K562 (cell line): ENCODE measurements at regions not wholly inside any gene's neighbourhood (a gene's known extent, or its start where the extent isn't known, plus 50 kb on each side); places are given as distances from the start of the nearest gene placed in this dataset.

Experiments used
- ATAC-seq: fragments of 200-7000 bp; cut with Tn5 transposase; 3 replicates; pipeline ENCODE4 v1.9.1; 2020; ENCODE audit warnings: moderate library complexity
- BruUV-seq: library from RNA; stranded (reverse); fragments of 400-500 nt; replicated peaks from 2 replicates; lab custom pipeline; 2021; lab: Mats Ljungman, UMichigan
- CTCF ChIA-PET: fragments of 300-600 bp; formaldehyde crosslinking; extraction: SDS; loops from one replicate; lab custom pipeline; 2021; ENCODE audit warnings: low intra/inter-chr PET ratio; lab: Yijun Ruan, JAX
- POLR2A ChIA-PET: fragments of 300-600, 350-650 bp; sonication (Branson Sonifier 250); formaldehyde crosslinking; extraction: SDS; loops from one replicate; lab custom pipeline; 2021; ENCODE audit warnings: antibody characterized with exemption, inconsistent platforms; lab: Yijun Ruan, JAX
- DNase-seq, 4 experiments: peaks; one replicate each; pipeline versions ENCODE4 v3.0.0 to v3.0.0-alpha.2; 2011 to 2018; ENCODE audit warnings: low spot score in 3 of 4, mixed read lengths in 3 of 4; ENCODE audit errors: extremely low read depth in 1 of 4
- FAIRE-seq: peaks from 2 replicates; lab custom pipeline; 2011; peaks lifted over from hg19 to GRCh38; lab: Jason Lieb, UNC
- H2AFZ ChIP-seq: 2 replicates; pipeline ENCODE4 v1.6.0; 2011; ENCODE audit warnings: low read depth, low read length, control low read depth, inconsistent platforms
- H3K27ac ChIP-seq: fragments of 200-600 bp; 3 replicates; pipeline ENCODE4 v1.8.0; 2011; ENCODE audit warnings: low read depth, mild to moderate bottlenecking, control low read depth, inconsistent platforms, low read length, moderate library complexity, mixed read lengths; ENCODE audit errors: extremely low read depth
- H3K27me3 ChIP-seq, 2 experiments: fragments of 300-600 bp in 1 of 2; 2 replicates in 1 of 2; 3 replicates in 1 of 2; pipeline versions ENCODE4 v1.6.0 to v1.8.0; 2011; ENCODE audit warnings: inconsistent platforms in 2 of 2, low read length in 2 of 2, mild to moderate bottlenecking in 1 of 2, mixed read lengths in 1 of 2, moderate library complexity in 1 of 2; ENCODE audit not compliant: control insufficient read depth in 2 of 2, insufficient read depth in 2 of 2
- H3K36me3 ChIP-seq: fragments of 300-600 bp; 3 replicates; pipeline ENCODE4 v1.8.0; 2011; ENCODE audit warnings: mild to moderate bottlenecking, low read length, inconsistent platforms; ENCODE audit not compliant: control insufficient read depth, insufficient read depth
- H3K4me1 ChIP-seq, 2 experiments: fragments of 200-600 bp in 1 of 2; replicated peaks in 1 of 2; 2 replicates in 1 of 2; 3 replicates in 1 of 2; pipeline versions ENCODE4 v1.5.1 to v1.8.0; 2011; ENCODE audit warnings: inconsistent platforms in 2 of 2, low read length in 2 of 2, mild to moderate bottlenecking in 1 of 2, mixed read lengths in 1 of 2, moderate library complexity in 1 of 2; ENCODE audit not compliant: control insufficient read depth in 2 of 2, insufficient read depth in 2 of 2
- H3K4me2 ChIP-seq: 2 replicates; pipeline ENCODE4 v1.6.1; 2011; ENCODE audit warnings: low read length, control low read depth, inconsistent platforms, mixed read lengths; ENCODE audit not compliant: insufficient read depth
- H3K4me3 ChIP-seq: fragments of 200-600 bp; sonication (generic), shearing (Covaris generic); 2 replicates; pipeline ENCODE4 v1.5.1; 2016; ENCODE audit warnings: control low read depth, inconsistent platforms
- H3K79me2 ChIP-seq: fragments of 200-600 bp; 3 replicates; pipeline ENCODE4 v1.8.0; 2011; ENCODE audit warnings: low read length, inconsistent platforms; ENCODE audit not compliant: control insufficient read depth, insufficient read depth
- H3K9ac ChIP-seq, 2 experiments: 2 replicates each; pipeline versions ENCODE4 v1.6.0 to v1.6.1; 2011; ENCODE audit warnings: low read depth in 2 of 2, low read length in 2 of 2, control low read depth in 1 of 2, inconsistent platforms in 1 of 2, mild to moderate bottlenecking in 1 of 2, mixed read lengths in 1 of 2; ENCODE audit not compliant: insufficient read depth in 1 of 2
- H3K9me1 ChIP-seq: one replicate; pipeline ENCODE4 v1.6.0; 2011; ENCODE audit warnings: inconsistent platforms, mild to moderate bottlenecking, low read length, moderate library complexity; ENCODE audit not compliant: control insufficient read depth, insufficient read depth
- H3K9me3 ChIP-seq: replicated peaks from 2 replicates; pipeline ENCODE4 v1.5.1; 2011; ENCODE audit warnings: low read depth, low read length, inconsistent platforms; ENCODE audit not compliant: control insufficient read depth, insufficient read depth
- H4K20me1 ChIP-seq: replicated peaks from 2 replicates; pipeline ENCODE4 v1.6.1; 2011; ENCODE audit warnings: low read length, inconsistent platforms, mixed read lengths; ENCODE audit not compliant: control insufficient read depth, insufficient read depth
- NEUROD1 ChIP-seq: fragments of 150-350 bp; IDR thresholded peaks from 2 replicates; pipeline ENCODE4 v1.6.1; 2014; ENCODE audit warnings: borderline replicate concordance, low read length, low read depth; ENCODE audit not compliant: partially characterized antibody
- SMAD4 ChIP-seq: fragments of 250-450 bp; sonication (Bioruptor Pico); conservative IDR thresholded peaks from 2 replicates; pipeline ENCODE4 v1.8.0; 2021; ENCODE audit warnings: inconsistent platforms, mild to moderate bottlenecking, moderate library complexity
- ZNF584 ChIP-seq: fragments of 200-800 bp; sonication (Bioruptor generic); IDR thresholded peaks from 2 replicates; pipeline ENCODE4 v1.6.1; 2016; ENCODE audit warnings: low read depth, mild to moderate bottlenecking, missing genetic modification characterization, missing compliant biosample characterization
- WGBS: fragments of 100-300 bp; shearing (Covaris generic); methylation state at CpG from one replicate; pipeline ENCODE4 v1.1.6; 2016; ENCODE audit warnings: low coverage, mixed read lengths; ENCODE audit not compliant: insufficient coverage; ENCODE audit errors: missing lambda C conversion rate; 5-methylcytosine and 5-hydroxymethylcytosine counted together
- in situ Hi-C: fragments of 300-500 bp; cut with MboI; formaldehyde crosslinking; loops from 4 replicates; pipeline ENCODE4 v1.15.0; 2018; ENCODE audit warnings: inconsistent platforms, mixed read lengths
- intact Hi-C: fragments of 100-400 bp; cut with micrococcal nuclease; formaldehyde crosslinking; loops from 2 replicates; pipeline ENCODE4 v1.14.2; 2022
- TF ChIP-seq, protein P1 (sequence below): sonication (generic); formaldehyde crosslinking; IDR thresholded peaks from 2 replicates; pipeline ENCODE4 v1.8.1; 2023; ENCODE audit warnings: mild to moderate bottlenecking, missing genetic modification reagents
- TF ChIP-seq, protein P2 (sequence below): sonication (generic); formaldehyde crosslinking; IDR thresholded peaks from 2 replicates; pipeline ENCODE4 v1.9.0; 2022; ENCODE audit warnings: mild to moderate bottlenecking, missing genetic modification reagents

DNA sequence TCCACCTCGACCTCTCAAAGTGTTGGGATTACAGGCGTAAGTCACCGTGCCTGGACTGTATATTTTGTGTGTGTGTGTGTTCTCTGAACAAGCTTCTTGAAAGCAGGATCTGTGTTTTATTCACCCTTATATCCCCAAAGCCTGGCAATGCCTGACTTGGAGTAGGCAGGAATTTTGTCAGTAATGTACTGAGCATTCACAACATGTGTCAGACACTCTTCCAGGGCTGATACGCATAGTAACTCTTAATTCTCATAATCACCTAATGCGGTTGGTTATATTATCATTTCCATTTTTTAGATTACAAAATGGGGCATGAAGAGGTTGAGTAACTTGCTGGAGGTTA is 50.4 kb upstream of the PLEKHG3 start:
- in situ Hi-C loops: no loop called here
- no TSS peak for BruUV-seq

More for the DNA sequence above, 50.4 kb upstream of the PLEKHG3 start:
- WGBS: 7% methylated on average over 5 of the region's 5 CpGs
- Histone ChIP-seq H3K9me3 (no peaks in the 10 kb centered on the region), H3K9me1 (no peaks in the 10 kb centered on the region), H3K4me2 (no peak overlapping the region), H3K27ac (no peak overlapping the region), H3K4me1 (no peaks in the 10 kb centered on the region), H3K9ac (no peak overlapping the region), H3K36me3 (no peaks in the 10 kb centered on the region), H4K20me1 (no peaks in the 10 kb centered on the region; the same call in 1 of the 2 replicates), H3K79me2 (no peaks in the 10 kb centered on the region), H3K27me3 (peaks cover 2 to 16% of the 10 kb centered on the region in 2 experiments; a peak in 2 of 5 replicates), H2AFZ (no peak overlapping the region), H3K4me3 (no peak overlapping the region)
- DNase-seq (no peak), FAIRE-seq (no peak), ATAC-seq (no peak)
- POLR2A ChIA-PET: no interaction called here
- intact Hi-C loops: no loop called here
- TF ChIP-seq, protein P1, sequence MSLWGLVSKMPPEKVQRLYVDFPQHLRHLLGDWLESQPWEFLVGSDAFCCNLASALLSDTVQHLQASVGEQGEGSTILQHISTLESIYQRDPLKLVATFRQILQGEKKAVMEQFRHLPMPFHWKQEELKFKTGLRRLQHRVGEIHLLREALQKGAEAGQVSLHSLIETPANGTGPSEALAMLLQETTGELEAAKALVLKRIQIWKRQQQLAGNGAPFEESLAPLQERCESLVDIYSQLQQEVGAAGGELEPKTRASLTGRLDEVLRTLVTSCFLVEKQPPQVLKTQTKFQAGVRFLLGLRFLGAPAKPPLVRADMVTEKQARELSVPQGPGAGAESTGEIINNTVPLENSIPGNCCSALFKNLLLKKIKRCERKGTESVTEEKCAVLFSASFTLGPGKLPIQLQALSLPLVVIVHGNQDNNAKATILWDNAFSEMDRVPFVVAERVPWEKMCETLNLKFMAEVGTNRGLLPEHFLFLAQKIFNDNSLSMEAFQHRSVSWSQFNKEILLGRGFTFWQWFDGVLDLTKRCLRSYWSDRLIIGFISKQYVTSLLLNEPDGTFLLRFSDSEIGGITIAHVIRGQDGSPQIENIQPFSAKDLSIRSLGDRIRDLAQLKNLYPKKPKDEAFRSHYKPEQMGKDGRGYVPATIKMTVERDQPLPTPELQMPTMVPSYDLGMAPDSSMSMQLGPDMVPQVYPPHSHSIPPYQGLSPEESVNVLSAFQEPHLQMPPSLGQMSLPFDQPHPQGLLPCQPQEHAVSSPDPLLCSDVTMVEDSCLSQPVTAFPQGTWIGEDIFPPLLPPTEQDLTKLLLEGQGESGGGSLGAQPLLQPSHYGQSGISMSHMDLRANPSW: no peak
- TF ChIP-seq ZNF584 (CRISPR knock-in tag) (no peak), NEUROD1 (no peak), SMAD4 (CRISPR knock-in tag) (no peak)
- TF ChIP-seq, protein P2, sequence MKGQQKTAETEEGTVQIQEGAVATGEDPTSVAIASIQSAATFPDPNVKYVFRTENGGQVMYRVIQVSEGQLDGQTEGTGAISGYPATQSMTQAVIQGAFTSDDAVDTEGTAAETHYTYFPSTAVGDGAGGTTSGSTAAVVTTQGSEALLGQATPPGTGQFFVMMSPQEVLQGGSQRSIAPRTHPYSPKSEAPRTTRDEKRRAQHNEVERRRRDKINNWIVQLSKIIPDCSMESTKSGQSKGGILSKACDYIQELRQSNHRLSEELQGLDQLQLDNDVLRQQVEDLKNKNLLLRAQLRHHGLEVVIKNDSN: no peak
- CTCF ChIA-PET: no interaction called here
